ENCODE measurements at regions not wholly inside any gene's neighbourhood (a gene's known extent, or its start where the extent isn't known, plus 50 kb on each side); places are given as distances from the start of the nearest gene placed in this dataset.
A peak's percentile ranks its signal among the peaks of the same experiment; 100 is the strongest.

DNA sequence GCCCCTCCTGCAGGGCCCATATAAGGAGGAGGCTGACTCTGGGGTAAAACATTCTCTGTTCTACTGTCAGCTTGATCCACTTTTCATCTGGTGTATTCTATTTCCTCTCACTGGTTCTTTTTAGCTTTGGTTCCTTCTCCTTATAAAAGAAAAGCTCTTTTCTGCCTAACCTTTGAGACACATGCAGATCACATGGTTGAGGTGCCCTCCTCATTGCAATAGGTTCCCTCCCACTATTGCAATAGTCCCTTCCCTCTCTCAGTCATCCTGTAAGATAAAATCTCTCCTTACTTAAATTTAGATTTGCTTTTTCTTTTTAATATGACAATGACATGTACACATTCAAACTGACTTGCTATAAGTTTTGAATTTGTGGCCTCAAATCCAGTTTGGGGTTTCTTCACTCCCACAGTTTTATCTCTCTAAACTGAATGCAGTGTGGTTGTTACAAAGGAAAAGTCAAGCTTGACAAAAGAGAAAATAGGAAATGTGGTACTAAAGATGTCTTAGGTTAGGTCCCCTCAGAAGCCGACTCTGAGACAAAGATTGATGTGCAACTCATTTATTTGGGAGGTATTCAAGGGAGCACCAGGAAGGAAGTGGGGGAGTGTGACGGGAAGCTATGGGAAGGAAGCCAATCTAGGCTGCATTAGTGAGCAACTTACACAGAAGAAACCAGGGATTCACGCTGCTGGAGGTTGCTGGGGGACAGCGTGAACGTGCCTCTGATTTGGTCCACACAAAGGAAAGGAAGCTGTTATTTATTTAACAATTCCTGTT lies 127.6 kb upstream of the LINC00305 start:
- no peak for DNase-seq

DNA sequence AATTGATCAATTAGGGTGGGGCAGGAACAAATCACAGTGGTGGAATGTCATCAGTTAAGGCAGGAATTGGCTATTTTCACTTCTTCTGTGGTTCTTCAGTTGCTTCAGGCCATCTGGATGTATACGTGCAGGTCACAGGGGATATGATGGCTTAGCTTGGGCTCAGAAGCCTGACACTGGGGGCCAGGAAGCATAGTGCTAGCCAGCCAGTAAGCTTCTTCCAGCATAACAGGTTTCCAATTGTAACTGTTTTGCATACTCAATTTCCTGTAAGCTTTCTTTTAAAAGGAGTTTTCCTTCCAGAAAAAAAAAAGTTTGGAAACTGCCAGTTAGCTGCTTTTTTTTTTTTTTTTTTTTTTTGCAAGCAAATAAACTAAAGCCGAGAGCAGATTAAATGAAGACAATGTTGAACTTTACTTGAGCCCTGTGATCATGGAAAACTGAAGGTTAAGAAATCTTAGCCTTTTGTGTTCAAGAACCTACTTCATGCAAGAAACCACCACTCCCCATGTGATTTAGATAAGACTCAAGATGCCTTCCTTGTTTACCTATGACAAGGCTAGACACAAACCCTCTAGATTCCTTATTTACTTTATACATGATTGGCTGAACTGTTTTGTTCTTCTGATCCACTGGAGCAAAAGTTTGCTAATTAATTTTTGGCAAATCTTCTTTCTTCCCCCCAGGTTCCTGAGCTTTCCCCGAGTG lies 126.9 kb upstream of the LINC00305 start:
- DNase-seq: no peak

DNA sequence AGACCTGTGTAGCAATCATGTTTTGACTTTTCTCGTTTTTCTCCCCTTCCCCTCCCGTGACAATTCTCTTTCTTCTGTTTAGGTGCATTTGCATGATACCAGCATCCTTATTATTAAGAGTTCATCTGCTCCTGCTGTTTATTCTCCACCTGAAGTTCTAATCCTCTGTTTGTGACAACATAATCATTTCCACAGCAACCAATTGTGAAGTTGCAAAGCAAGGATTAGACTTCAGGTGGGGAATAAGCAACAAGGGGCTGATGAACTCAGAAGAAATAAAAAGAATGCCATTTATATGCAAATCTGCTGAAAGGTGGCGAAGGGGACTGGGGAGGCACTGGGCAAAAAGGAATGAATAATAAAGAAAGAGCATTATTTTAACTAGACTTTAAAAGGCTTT lies 124.8 kb upstream of the LINC00305 start:
- DNase-seq: no peak

DNA sequence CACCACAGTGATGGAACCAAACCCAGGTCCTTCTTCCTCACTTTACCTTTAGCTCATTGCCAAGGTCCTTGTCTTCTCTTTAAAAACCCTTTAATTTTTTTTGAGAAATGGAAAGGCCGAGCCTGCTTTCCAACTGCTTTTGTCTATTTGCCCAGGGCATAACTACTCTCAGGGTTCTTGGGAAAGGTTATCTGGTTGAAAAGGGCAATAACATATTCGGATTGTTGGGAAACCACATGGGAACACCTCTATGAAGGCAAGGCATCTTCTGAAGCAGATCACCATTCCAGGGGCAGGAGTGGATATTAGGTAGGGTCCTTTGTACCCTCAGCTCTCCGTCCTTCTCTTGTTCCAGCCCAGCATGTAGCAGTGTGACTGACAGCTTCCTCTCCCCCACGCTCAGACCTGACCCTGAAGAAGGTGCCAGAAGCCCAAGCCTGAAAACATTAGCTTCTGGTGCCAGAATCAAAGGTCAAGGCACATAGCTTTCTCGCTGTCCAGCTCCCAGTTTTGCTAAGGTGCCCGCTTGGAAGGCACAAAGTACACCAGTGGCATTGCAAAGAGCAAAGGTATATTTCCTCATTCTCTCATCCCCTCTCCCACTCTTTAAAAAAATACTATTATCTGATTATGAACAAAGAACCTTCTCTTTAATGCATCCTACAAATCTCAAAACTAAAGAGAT lies 123.2 kb upstream of the LINC00305 start:
- DNase-seq: no peak

DNA sequence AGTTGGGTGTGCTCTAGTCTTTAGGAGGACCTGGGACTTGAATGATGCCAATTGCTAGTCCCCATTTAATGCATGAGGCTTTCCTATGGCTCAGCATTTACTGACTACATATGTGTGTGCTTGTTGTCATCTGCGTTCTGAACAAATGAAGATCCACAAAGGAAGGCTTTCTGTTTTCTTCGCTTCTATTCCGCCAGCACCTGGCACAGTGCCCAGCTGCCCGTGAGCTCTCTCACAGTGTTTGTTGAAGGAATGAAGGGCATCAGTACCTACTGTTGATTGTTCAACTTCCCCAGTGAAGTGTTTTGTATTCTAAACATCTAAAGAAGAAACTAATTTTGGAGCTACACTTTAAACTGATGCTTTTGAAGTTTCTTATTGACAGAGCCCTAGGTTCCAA lies 122.4 kb upstream of the LINC00305 start:
- DNase-seq: no peak

DNA sequence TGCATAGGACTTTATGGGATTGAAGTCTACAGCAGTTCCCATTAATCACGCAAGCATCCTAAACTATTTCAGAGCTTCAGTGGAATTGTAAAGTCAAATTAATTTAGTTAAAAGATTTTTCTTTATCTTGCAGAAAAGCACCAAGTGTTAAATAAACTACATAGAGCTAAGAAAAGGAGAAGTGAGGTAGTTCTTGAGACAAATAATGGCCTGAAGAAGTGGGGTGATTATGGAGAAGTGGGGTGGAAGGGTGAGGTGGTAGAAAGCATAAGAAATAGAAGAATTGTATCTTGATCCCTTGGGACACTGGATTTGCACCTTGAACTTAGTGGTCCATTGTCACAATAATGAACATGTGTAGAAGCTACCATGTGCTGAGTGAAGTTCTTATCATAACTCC lies 121.7 kb upstream of the LINC00305 start:
- no peak for DNase-seq

DNA sequence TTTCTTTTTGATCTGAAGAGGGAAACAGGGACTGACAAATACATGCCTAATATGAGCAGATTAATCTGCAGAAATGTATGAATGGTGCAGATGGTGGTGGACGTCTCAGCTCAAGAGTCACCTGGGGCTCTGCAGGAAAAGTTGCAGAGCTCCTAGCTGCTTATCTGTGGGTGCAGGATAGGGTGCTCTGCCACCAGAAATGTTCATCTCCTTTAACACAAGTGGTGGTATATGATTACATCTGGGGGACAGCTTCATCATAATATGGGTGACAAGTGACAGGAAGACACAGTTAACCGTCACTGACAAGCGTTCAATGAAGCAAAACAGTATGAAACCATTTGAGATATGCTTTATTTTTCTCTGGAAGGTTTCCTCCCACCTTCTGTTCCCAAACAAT lies 121.2 kb upstream of the LINC00305 start:
- no peak for DNase-seq

DNA sequence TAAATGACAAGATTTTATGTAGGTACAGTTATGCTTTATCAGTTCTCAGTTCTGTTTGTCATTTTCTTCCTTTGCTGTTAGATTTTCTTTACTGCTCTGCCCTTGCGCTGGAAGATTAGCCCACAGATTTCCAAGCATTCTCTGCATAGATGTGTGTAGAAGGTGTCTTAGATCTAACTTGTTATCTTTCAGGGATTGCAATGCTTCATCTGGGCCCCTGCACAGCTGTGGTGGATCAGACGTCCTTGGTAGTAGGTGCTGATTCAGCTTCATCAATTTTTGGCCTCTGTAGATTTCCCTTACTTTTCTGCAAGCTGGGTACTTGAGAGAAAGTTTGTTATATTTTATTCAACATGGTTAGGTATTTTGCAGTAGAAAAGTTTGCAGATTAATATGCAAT lies 115.3 kb upstream of the LINC00305 start:
- DNase-seq: no peak

DNA sequence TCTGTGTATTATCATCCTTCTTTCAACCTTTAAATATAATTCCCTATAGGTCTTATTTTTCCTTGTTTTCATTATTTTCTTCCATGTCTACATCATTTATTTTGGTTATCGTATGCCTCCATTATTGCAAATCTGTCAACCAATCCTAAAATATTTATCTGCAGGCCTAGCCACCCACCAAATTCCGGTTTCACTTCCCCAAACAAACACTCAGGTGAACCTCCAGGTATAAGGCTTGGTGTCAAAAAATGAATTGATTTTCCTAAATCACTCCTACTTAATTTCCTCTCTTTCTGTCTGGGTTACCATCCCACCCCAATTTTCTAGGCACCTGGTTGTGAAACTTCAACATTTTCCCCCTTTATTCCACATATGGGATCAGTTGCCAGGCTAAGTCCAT lies 111.9 kb upstream of the LINC00305 start:
- no peak for DNase-seq

DNA sequence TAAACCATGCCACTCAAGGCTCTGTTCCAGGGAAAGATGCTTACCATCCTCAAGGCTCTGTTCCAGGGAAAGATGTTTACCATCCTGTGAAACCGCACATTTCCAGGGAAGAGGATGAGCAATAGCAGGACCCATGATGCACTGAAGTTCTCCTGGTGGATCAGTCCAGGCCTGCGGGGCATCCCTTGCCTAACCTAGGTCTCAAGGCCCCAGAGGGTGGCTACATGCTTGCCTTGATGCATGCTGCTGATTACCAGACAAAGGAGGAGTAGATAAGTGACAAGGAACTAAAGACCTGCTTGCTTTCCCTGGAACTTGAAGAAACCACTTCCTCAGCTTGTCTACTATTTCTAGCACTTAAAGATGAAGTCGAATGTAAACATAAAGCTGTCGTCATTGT lies 111.0 kb upstream of the LINC00305 start:
- no peak for DNase-seq

DNA sequence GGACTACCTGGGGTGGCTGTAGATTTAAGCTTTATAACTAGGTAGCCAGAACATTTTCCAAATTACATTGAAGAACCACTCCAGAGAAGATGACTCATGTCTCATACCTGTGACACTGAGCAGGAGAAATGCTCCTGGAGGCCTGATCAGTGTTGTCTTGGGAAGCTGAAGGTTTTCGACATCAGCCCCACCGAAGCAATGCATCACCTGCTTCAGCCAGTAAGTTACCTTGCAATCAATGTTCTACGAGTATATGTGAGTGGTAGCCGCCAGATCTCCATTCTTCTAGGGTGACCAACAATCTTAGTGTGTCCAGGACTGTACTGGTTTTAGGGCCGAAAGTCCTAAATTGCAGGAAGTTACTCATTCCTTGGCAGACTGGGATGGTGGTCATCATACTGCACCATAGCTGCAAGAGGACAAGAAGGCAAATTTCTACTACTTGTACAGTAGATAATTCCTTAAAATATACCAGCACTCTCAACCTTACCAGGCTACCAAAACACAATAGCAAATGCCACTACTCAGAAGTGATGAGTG lies 109.3 kb upstream of the LINC00305 start:
- no peak for DNase-seq

DNA sequence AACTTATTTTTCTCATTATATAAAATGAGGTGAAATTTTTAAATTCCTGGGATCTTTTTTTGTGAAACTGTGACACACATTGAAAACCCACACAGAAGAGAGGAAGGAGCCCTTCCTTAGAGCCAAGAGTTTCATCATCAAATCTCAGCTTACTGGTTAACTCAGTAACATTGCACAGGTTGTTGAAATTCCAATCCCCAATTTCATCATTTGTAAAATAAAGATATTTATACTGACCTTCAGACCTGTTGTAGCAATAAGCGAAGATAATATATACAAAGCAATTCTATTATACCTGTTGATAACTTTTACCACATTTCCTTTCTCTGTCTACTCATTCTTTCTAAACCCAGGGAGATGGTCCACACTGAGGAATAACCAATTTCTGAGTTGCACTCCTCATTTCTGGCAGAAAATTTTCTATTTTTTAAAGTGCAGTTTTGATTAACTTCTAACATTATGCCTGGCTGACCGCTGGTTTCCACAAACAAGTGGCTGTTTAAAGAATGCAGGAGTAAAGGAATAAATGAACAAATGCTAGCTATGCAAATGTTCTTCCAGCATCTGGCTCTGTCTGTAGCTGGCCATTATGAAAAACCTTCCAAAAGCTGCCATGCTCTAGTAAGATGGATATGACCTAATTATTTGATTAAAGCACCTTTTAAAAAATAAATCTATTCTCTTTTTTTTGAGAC lies 105.7 kb upstream of the LINC00305 start:
- DNase-seq: no peak

DNA sequence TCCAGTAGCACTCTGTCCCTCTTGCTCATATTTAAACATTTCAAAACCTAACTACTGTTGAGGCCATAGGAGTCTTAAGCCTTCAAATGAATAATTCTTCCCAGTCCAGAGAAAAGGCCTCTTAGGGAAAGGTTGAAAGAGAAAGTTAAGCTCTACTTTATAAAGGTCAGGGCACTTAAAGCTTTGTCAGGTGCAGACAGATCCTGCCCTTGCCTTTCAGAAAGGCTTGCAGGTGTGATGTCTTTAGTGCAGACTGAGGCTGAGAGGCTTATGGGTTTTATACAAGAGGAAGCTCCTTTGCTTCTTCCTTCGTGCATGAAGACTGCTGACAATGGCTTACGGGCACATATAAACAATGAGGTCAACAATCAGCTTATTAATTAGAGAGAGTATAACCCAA lies 105.0 kb upstream of the LINC00305 start:
- DNase-seq: no peak

DNA sequence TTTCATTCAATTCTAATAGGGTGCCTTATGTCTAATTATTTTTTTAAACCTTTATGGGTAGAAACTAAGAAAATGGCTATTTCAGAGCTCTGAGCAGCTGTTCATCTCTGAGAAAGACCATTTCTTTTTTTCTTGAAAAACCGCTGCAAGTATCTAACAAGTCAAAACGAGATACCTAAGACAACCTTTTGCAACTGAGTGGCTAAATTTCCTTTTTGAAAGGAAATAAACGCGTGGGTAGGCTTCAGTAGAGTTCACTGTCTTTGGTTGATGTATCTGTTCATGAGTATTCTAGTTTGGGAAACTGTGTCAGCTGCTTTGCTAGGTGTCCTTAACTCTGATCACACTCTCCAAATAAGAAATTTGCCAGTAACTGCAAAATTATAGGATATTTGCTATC lies 104.3 kb upstream of the LINC00305 start:
- DNase-seq: no peak

DNA sequence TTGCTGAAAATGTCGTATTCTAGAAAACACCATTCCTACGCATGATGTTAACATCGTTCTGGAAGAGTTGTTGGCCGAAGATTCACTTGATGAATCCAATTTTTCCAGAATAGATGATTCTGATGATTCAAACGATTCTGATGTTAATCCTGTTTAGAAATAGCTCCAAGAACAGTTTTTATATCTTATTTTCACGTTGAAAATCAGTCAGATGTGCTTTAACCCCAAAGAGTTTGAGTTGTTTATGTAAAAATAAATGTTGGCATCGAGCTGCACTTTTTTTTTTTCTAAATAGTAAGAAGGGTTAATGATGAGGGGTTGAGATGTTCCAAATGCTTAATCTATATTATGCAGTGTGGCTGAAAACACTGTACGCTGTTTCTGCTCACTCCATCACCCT lies 99.9 kb upstream of the LINC00305 start:
- no peak for DNase-seq

DNA sequence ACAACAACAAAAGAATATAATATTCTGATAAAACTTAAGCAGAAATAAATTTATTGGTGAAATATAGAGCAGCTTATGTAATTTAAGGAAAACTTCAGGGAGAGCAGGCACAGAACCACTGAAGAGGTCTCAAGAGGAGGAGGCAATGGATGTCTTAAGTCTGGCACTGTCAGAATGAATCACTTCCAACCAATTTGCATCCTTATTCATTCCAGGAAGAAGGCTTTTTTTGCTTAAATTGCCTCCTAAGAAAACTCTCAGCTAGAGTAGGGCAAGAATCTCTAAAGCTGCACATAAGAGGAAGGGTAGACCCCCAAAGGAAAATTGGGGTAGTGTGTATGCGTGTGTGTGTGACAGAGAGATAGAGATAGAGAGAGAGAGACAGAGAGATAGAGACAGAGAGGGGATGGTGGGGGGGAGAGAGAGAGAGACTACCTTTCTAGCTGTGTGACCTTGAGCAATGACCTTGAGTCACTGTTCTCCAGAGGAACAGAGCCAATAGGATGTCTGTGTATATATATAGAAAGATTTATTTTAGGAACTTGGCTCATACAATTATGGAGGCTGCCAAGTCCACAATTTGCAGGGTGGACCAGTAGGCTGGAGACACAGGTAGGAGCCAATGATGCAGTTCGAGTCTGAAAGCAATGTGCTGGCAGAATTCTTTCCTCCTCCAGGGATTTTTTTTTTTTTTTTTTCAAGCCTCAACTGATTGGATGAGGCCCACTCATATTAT lies 96.4 kb upstream of the LINC00305 start:
- no peak for DNase-seq

DNA sequence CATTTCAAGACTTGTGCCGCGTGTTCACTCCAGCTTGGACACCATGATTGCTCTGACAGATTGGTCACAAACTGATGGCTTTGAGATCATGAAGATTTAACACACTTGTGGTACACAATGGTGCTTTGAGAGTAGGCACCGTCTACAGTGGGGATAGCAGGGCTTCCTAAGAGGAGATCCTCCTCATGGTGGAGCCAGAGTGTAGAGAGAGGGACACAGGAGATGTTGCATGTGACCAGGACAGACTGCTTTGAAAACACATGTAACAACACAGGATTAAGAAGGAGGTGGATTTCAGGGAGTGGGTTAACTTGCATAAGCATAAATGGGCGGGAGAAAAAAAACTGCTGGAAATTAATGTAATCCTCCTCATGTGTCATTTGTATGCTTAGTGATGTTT lies 95.7 kb upstream of the LINC00305 start:
- no peak for DNase-seq

DNA sequence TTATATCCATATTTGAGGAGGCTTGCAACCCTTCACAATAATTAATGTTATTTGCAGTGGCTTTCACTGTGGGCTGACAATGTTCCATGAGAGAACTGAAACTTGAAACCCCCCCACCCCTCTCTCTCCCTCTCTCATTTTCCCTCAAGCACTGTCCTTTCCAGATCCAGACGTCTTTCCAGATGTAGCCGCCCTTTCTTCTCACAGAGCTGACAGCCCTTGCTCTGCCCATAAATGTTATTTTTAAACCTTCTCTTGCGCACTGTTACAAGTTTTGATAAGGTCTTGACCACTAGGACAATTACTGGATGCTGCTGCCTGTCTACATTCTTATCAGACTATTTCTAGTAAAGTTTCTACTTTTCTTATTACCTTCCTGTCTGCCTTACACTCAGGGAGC lies 91.4 kb upstream of the LINC00305 start:
- DNase-seq: no peak

DNA sequence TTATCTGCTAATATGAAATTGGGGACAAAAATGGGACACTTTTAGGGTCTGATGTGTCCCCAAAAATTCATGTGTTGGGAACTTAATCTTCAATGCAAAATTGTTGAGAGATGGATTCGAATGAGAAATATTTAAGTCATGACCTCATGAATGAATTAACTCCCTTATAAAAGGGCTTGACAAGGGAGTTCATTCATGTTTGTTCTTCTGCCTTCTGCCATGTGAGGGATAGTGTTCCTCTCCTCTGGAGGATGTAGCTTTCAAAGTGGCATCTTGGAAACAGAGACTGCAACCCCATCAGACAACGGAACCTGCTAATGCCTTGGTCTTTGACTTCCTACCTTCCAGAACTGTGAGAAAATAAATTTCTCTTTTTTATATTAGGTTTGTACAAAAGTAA lies 89.2 kb upstream of the LINC00305 start:
- no peak for DNase-seq

DNA sequence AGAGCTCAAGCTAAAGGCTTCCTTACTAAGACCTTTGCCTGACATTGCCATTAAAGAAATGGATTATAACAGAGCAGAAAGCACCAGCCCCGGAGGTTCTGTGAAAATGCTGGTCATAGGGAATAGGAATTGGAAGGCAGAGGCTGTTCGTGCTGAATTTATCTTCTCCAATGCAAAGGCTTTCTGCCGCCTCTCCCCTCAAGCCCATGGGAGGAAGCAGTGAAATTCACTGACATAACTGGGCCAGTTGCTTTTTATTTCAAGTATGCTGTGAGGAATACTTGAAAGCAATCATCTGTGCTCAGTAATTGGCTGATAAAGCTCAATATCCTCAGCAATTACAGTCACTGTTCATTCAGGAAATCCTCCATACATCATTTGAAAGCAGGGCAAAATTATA lies 85.4 kb upstream of the LINC00305 start:
- no peak for DNase-seq

DNA sequence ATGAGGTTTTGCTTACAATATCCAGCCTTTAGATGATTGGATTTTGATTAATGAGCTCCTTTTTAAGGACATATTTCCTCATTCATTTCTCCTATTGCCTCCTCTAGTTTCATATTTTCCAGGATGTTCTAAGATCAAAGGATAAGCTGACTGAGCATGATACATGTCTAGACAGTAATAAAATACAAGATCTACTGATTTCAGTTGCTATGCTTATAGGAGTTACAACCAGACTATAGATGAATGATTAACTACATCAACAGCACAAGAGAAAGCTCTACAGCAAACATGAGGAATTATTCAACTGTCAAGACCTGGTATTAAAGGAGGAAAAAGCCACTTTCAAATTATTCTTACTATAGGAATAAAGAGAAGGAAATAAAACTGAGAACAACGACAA lies 85.0 kb upstream of the LINC00305 start:
- no peak for DNase-seq

DNA sequence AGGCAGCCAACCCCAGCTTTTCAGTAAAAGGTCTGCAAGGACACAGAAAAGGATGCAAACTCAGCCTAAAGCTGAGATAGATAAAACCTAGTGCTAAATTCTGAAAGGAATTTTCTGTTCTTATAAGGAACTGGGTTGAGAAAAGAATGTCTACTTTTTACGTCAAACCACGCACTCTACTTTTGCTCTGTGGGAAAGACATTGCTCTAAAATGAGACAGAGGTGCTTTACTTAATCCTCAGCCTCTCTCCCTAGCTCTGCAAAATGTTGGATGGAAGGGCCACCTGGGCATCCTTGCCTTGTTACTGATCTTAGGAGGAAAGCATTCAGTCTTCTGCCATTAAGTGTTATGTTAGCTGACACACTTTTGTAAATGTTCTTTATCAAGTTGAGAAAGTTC lies 72.1 kb upstream of the LINC00305 start:
- no peak for DNase-seq

DNA sequence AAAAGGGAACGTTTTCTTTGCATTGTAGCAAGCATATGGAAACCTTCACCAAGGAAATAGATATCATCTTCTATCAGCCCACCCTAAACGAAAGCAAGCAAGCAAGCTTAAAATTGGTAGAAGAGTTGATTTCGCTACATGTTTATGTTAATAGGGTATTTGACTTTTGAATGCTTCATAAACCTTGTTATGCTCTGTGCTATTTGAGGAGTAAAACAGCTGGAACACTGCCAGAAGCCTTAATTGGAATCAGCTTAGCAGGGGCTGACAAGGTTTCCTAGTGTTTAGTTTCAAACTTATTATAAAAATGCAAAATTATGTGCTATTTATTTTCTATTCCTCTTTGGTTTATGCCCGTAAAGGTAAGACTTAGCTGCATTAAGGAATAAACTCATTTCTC lies 70.6 kb upstream of the LINC00305 start:
- peak; percentile 49 for DNase-seq

All from fibroblast of skin of right quadriceps (primary cell).